Activated effector memory CD4-positive, alpha-beta T cell treated with Interleukin-2 at 50 U/mL for 16 hours (primary cell): ENCODE measurements at regions not wholly inside any gene's neighbourhood (a gene's known extent, or its start where the extent isn't known, plus 50 kb on each side); places are given as distances from the start of the nearest gene placed in this dataset.
"Not testable (repeated sequence)": the region's sequence is repeated elsewhere in the genome, so short reads cannot be mapped to it uniquely, and the experiment has no call there.

Source experiments
- DNase-seq: peaks from one replicate; pipeline ENCODE4 v3.0.0-alpha.2; 2020

GRCh38 chr3:177339220-177339703 is 142.0 kb upstream of the TBL1XR1 start:
- DNase-seq, result not testable (repeated sequence)

- no peak for DNase-seq
Measured at GRCh38 chr3:177340243-177340830, 143.1 kb upstream of the TBL1XR1 start.

- DNase-seq, result no peak
Measured at GRCh38 chr3:177341736-177342419, 144.6 kb upstream of the TBL1XR1 start.

GRCh38 chr3:177343122-177343625 is 145.9 kb upstream of the TBL1XR1 start:
- DNase-seq, result no peak

- DNase-seq, result peak; percentile 41
Measured at GRCh38 chr3:177345049-177345972, 148.0 kb upstream of the TBL1XR1 start.

- no peak for DNase-seq
Measured at GRCh38 chr3:177345973-177346503, 148.8 kb upstream of the TBL1XR1 start.

- no peak for DNase-seq
Measured at GRCh38 chr3:177346878-177347277, 149.6 kb upstream of the TBL1XR1 start.

GRCh38 chr3:177347611-177348010 is 150.3 kb upstream of the TBL1XR1 start:
- no peak for DNase-seq

- no peak for DNase-seq
Measured at GRCh38 chr3:177348974-177349373, 151.7 kb upstream of the TBL1XR1 start.

- no peak for DNase-seq
Measured at GRCh38 chr3:177349384-177349783, 152.1 kb upstream of the TBL1XR1 start.

GRCh38 chr3:177350121-177350520 is 152.8 kb upstream of the TBL1XR1 start:
- DNase-seq, result no peak

GRCh38 chr3:177351206-177351605 is 153.9 kb upstream of the TBL1XR1 start:
- DNase-seq, result no peak

GRCh38 chr3:177351757-177352158 is 154.5 kb upstream of the TBL1XR1 start:
- no peak for DNase-seq

GRCh38 chr3:177352424-177352823 is 155.1 kb upstream of the TBL1XR1 start:
- no peak for DNase-seq

GRCh38 chr3:177353140-177353539 is 155.9 kb upstream of the TBL1XR1 start:
- DNase-seq, result no peak

GRCh38 chr3:177353879-177354278 is 156.6 kb upstream of the TBL1XR1 start:
- not testable (repeated sequence) for DNase-seq

- no peak for DNase-seq
Measured at GRCh38 chr3:177354466-177354865, 157.2 kb upstream of the TBL1XR1 start.

- no peak for DNase-seq
Measured at GRCh38 chr3:177356113-177356512, 158.8 kb upstream of the TBL1XR1 start.

- DNase-seq, result no peak
Measured at GRCh38 chr3:177356952-177357351, 159.7 kb upstream of the TBL1XR1 start.

GRCh38 chr3:177357352-177358090 is 160.2 kb upstream of the TBL1XR1 start:
- DNase-seq, result no peak

- DNase-seq, result peak; percentile 45
Measured at GRCh38 chr3:177358091-177358976, 161.1 kb upstream of the TBL1XR1 start.
